ENCODE measurements at regions not wholly inside any gene's neighbourhood (a gene's known extent, or its start where the extent isn't known, plus 50 kb on each side); places are given as distances from the start of the nearest gene placed in this dataset.

- TF ChIP-seq CTCF (IDR thresholded peaks at IDR 0.05) (no peak), POLR2A (IDR thresholded peaks at IDR 0.05) (no peak), POLR2AphosphoS5 (IDR thresholded peaks at IDR 0.05; ENCODE audit: insufficient read depth in 1 of 2, low read depth in 1 of 2) (no peak)
Observed at GRCh38 chr9:134565316-134565915, 76.2 kb upstream of the COL5A1 start.

Measured in vagina (tissue), 2 donors.